NOMO-1 (cell line): ENCODE measurements at regions not wholly inside any gene's neighbourhood (a gene's known extent, or its start where the extent isn't known, plus 50 kb on each side); places are given as distances from the start of the nearest gene placed in this dataset.
A peak's percentile ranks its signal among the peaks of the same experiment; 100 is the strongest.
"Not testable (repeated sequence)": the region's sequence is repeated elsewhere in the genome, so short reads cannot be mapped to it uniquely, and the experiment has no call there.

Source experiments
- DNase-seq, 2 experiments: peaks; one replicate each; lab custom pipeline; 2025; ENCODE audit not compliant: unreplicated experiment in 2 of 2; lab: John Stamatoyannopoulos, UW

DNA sequence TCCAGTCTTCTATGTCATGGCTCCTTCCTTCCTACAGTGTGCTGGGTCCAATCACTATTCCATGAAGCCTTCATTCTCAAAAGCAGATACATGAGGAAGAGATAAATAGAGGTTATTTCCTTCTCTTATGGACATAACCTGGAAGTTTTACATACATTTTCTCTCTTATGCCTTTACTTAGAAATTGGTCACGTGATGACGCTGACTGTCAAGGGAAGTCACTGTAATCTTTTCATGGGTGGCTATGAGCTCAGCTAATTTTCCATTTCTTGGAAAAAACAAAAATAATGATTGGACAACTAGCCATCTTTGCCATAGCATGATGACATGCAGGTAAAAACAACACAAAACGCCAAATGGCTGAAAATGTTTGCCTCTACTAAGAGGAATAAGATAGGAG lies 151.6 kb upstream of the PRSS16 start:
- no peak for DNase-seq

DNA sequence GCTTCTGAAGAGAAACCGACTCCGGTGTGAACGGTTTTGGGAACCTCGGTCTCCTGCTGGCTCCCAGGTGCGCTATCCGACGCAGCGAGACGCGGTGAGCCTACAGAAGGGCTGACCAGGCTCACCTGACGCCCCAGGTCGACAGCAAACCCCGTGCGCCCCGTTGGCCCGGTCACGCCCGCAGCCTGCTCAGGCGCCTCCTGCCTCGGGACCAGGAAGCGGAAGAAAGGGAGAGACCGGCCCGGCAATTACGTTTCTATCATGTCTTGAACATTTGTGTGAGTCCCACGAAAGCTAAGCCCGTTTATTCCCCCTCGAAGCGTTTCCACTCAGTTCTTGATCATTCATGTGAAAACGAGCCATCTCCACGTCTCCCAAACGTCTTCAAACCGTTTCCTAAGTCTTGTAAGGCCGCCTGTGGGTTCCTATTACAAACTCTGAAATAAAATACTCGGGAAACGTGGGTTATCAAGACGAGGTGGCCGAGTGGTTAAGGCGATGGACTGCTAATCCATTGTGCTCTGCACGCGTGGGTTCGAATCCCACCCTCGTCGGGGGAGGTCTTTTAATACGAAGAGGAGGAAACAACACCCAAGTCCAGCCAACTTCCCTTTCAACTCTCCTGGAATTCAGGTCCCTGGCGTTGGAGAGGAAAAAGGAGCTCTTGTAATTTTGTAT lies 150.5 kb upstream of the PRSS16 start:
- DNase-seq = peak; percentile 14 to 31

DNA sequence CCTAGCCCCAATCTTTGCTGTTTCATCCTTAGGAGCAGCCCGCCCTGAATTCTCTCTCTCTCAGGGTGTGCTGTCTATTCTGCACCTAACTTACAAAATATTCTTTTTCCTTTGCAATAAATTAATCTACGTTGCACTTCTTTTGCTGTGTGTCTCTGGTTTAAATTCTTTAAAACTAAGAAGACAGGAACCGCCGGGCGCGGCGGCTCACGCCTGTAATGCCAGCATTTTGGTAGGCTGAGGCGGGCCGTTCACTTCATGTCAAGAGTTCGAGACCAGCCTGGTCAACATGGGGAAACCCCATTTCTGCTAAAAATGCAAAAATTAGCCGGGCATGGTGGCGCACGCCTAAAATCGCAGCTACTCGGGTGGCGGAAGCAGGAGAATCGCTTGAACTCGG lies 148.5 kb upstream of the PRSS16 start:
- DNase-seq = no peak

GRCh38 chr6:27100921-27101320 lies 146.6 kb upstream of the PRSS16 start:
- DNase-seq = no peak

DNA sequence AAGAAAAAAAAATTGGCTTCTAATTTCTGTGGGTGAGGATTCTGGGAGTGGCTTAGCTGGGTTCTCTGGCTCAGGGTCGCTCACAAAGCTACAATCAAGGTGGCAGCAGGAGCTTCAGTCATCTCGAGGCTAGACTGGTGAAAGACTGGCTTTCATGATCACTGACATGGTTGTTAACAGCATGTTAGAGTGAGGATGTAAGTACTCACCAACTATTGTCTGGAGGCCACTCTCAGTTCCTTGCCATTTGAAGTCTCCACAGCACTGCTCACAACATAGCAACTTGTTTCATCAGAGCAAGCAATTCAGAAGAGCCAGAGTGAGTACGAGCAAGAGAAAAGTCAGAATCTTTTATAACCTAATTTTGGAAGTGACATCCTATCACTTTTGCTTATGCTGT lies 145.7 kb upstream of the PRSS16 start:
- DNase-seq = no peak

GRCh38 chr6:27106382-27106781 lies 141.1 kb upstream of the PRSS16 start:
- DNase-seq = no peak

GRCh38 chr6:27111743-27112142 lies 135.8 kb upstream of the PRSS16 start:
- DNase-seq = no peak

- DNase-seq = no peak
Measured at GRCh38 chr6:27112974-27113373, 134.5 kb upstream of the PRSS16 start.

DNA sequence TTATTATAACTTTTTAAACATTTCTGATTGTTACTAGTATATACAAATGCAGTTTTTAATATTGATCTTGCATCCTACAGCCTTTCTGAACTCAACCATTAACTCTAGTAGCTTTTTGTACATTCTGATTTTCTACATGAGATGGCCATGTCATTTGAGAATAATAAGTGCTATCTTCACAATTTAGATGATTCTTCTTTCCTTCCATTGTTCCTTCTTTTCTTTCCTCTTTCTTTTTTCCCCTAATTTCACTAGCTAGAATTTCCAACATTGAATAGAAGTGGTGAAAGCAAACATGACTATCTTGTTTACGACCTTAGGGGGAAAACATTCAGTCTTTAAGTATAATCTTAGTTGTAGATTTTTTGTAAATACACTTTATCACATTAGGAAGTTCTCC lies 128.2 kb upstream of the PRSS16 start:
- no peak for DNase-seq

GRCh38 chr6:27119761-27120160 lies 127.7 kb upstream of the PRSS16 start:
- DNase-seq = no peak

DNA sequence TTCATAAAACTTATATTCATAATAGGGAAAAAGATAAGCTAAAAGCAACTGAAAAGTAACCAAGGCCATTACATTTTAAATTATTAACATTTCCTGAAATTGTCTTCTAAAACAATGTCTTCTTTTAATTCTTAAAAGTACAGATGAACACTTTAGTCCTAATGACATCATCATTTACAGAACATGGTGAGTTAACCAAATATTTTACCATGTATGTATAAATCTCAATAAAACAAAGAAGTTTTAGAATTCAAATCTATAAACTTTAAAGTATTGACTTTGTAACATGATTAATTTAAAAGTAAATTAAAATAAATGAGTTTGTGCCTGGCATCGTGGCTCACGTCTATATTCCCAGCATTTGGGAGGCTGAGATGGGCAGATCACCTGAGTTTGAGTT lies 125.9 kb upstream of the PRSS16 start:
- DNase-seq = no peak

GRCh38 chr6:27124252-27124657 lies 123.2 kb upstream of the PRSS16 start:
- DNase-seq = no peak

GRCh38 chr6:27126046-27126814 lies 121.3 kb upstream of the PRSS16 start:
- DNase-seq = no peak

DNA sequence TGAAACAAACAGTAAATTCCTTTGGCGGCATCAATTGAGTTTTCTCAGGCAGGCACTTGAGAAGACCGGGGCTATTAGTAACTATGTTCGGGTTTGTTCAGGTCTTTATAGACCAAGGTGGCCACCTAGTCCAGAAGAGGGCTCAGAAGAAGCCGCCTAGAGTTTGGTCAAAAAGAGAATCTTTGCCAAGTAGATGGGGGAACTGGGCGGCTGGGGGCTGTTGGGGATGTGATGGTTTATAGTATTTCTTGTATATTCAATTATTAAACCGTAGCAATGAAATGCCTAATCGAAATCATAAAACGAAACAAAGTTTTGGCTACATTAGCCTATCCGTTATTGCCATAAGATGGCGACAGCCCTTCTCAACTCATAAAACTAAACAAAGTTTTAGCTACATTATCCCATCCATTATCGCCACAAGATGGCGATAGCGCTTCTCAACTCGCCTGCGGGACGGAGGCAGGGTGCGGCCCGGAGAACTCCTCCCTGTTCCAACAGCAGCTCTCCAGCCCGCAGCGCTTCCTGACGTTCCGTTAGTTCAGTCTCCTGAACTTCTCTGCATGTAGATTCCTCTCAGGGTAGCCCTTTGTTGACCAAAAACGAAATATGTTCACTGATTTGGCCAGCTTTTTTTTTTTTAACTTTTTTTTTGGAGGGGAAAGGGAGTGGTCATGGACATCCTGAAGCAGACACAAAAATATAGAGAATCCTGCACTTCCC lies 120.5 kb upstream of the PRSS16 start:
- DNase-seq = peak; percentile 82 to 87

DNA sequence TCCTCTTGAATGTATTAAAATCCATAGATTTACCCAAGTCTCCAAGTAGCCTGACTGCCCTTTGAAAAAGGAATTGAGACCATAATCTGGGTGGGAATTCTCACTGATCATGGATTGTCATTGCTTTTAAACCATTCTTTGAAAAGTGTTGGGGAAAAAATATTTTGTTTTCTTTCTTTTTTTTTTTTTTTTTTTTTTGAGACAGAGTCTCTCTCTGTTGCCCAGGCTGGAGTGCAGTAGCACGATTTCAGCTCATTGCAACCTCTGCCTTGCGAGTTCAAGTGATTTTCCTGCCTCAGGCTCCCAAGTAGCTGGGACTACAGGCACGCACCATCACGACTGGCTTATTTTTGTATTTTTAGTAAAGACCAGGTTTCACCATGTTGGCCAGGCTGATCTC lies 119.6 kb upstream of the PRSS16 start:
- DNase-seq = not testable (repeated sequence)

DNA sequence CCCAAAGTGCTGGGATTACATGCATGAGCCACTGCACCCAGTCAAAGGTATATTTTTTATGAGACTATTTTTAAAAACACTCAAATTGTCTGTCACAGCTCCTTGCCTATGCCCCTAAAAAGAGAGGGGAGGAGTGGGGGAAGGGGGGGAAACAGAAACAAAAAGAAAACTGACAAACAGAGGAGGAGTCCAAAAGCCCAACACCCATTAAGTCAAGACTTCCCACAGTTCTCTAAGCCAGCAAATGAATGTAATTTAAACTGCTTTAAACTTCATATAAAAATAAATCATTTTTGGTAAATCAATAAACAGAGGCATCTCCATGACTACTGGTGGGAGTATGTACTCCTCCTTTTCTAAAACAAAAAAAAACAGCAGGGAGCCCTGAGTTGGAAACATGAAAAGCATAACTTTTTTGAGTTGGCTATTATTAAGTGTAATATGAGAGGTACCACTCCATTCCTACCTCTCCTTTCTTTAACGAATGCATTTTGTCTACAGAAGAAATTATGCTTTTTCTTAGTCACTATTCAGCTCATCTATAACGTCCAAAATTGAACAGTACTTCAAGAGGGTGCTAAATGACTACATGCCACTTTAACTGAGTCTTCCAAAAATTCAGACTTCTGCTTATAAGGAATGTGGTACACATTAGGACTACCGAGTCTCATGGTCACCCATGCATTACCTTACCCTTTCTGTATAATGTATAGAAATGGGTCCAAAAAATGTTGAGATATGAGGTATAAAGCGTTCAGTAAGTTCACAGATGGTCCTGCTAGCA lies 119.0 kb upstream of the PRSS16 start:
- no peak for DNase-seq

GRCh38 chr6:27129095-27129815 lies 118.2 kb upstream of the PRSS16 start:
- DNase-seq = no peak

DNA sequence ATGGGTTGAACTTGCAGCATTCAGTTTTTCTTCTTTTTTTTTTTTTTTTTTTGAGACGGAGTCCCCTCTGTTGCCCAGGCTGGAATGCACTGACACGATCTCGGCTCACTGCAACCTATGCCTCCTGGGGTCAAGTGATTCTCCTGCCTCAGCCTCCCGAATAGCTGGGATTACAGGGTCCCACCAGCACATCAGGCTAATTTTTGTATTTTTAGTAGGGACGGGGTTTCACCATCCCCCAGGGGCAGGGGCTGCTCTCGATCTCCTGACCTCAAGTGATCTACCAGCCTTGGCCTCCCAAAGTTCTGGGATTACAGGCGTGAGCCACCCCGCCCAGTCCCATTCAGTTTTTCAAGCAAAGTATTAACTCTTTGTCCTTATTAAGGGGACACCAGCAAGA lies 117.6 kb upstream of the PRSS16 start:
- no peak for DNase-seq

DNA sequence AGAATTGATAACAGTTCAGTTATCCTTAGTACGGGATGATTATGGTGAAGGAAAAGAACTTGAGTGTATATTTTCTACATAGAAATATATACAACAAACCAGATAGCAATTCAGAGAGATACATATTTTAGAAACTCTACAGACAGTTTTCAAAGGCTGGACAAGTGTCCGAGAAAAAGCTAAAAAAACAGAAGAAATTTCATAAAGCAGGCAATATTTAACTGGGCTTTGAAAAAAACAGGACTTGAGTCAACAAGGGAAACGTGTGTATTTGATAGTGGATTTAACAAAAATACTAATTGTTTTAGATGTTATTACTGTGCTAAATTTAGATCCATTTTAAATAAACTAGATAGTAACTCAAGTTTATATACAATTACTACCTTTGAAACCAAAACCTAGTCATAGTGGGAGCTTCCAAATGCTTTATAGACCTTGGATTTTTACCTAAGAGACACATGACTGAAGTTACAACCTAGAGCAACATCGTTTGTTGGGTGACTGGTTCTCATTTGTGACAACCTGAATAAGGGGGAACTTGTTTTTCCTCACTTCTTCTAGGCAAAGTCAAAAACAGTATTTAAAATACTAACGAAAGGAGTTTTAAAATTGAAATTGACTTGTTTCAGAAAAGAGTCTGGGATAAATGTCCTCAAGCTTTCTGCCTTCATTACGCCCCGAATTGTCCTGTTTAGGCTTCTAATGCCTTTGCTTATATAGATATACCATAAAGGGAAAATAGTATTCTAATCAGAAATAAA lies 116.7 kb upstream of the PRSS16 start:
- DNase-seq = no peak

DNA sequence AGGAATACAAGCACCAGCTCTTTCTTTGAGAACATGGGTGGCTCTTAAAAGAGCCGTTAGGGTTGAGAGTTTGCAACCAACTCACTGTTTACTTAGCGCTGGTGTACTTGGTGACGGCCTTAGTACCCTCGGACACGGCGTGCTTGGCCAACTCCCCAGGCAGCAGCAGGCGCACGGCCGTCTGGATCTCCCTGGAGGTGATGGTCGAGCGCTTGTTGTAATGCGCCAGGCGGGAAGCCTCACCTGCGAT lies 115.3 kb upstream of the PRSS16 start:
- peak in 1 of 2 experiments; percentile 68 for DNase-seq
